ENCODE measurements at regions not wholly inside any gene's neighbourhood (a gene's known extent, or its start where the extent isn't known, plus 50 kb on each side); places are given as distances from the start of the nearest gene placed in this dataset.
"Not testable (repeated sequence)": the region's sequence is repeated elsewhere in the genome, so short reads cannot be mapped to it uniquely, and the experiment has no call there.

DNA sequence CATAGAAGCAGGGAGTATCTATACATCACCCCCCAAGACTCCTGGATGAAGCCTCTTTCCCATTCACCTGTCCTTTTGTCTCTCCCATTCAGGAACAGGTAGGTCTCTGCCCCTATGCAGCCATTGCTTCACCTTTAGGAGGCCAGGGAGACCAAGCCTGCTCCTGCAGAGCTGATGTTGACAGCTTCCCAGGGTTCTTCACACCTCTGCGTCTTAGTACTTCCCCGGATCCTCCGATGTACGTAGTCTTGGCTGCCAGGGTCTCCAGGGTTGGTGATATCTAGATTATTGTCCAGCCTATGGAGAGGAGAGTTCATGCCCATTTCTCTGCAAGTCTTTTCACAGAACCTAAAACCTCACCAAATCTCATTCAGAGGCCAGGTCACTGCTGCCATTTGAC lies 365.7 kb upstream of the KLF6 start:
- CTCF ChIA-PET = no interaction called here
- no TSS peak for BruUV-seq (replicated peaks)
- H3K36me3 Mint-ChIP-seq (ENCODE audit: insufficient read depth, unreplicated experiment) = peaks cover 4% of the 10 kb centered on the region
- no peaks in the 10 kb centered on the region for H3K4me1 Mint-ChIP-seq (ENCODE audit: insufficient read depth, unreplicated experiment)
- TF ChIP-seq, protein P1, sequence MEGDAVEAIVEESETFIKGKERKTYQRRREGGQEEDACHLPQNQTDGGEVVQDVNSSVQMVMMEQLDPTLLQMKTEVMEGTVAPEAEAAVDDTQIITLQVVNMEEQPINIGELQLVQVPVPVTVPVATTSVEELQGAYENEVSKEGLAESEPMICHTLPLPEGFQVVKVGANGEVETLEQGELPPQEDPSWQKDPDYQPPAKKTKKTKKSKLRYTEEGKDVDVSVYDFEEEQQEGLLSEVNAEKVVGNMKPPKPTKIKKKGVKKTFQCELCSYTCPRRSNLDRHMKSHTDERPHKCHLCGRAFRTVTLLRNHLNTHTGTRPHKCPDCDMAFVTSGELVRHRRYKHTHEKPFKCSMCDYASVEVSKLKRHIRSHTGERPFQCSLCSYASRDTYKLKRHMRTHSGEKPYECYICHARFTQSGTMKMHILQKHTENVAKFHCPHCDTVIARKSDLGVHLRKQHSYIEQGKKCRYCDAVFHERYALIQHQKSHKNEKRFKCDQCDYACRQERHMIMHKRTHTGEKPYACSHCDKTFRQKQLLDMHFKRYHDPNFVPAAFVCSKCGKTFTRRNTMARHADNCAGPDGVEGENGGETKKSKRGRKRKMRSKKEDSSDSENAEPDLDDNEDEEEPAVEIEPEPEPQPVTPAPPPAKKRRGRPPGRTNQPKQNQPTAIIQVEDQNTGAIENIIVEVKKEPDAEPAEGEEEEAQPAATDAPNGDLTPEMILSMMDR (IDR thresholded peaks at IDR 0.05; ENCODE audit: unreplicated experiment) = no peak
- no peak overlapping the region for H3K27ac Mint-ChIP-seq (ENCODE audit: low read depth, unreplicated experiment)
- intact Hi-C loops (cut with micrococcal nuclease) = no loop called here
- H3K27me3 Mint-ChIP-seq (ENCODE audit: insufficient read depth, unreplicated experiment) = no peaks in the 10 kb centered on the region
- no peak overlapping the region for H3K4me3 Mint-ChIP-seq (ENCODE audit: unreplicated experiment)
- DNase-seq (ENCODE audit: unreplicated experiment) = no peak
- H3K9me3 Mint-ChIP-seq (ENCODE audit: unreplicated experiment) = no peaks in the 10 kb centered on the region
- POLR2A ChIA-PET = no interaction called here

DNA sequence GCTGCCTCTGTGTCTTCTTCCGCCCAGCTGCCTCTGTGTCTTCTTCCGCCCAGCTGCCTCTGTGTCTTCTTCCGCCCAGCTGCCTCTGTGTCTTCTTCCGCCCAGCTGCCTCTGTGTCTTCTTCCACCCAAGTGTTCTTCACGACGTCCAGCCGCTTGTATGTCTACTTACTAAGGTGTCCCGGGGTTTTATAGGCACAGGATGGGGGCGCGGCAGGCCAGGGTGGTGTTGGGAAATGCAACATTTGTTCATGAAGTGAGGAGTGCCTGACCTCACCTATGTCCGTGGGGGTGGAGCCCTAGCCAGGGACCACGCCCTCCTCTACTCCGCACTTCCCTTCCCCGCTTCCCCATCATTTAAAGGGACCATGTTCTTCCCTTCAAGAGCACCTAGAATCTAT lies 364.5 kb upstream of the KLF6 start:
- CTCF ChIA-PET; H3K4me1 Mint-ChIP-seq (ENCODE audit: insufficient read depth, unreplicated experiment); POLR2A ChIA-PET; BruUV-seq (replicated peaks); H3K9me3 Mint-ChIP-seq (ENCODE audit: unreplicated experiment); intact Hi-C loops (cut with micrococcal nuclease); H3K27me3 Mint-ChIP-seq (ENCODE audit: insufficient read depth, unreplicated experiment); H3K4me3 Mint-ChIP-seq (ENCODE audit: unreplicated experiment); H3K36me3 Mint-ChIP-seq (ENCODE audit: insufficient read depth, unreplicated experiment); H3K27ac Mint-ChIP-seq (ENCODE audit: low read depth, unreplicated experiment); DNase-seq (ENCODE audit: unreplicated experiment): not testable (repeated sequence)

DNA sequence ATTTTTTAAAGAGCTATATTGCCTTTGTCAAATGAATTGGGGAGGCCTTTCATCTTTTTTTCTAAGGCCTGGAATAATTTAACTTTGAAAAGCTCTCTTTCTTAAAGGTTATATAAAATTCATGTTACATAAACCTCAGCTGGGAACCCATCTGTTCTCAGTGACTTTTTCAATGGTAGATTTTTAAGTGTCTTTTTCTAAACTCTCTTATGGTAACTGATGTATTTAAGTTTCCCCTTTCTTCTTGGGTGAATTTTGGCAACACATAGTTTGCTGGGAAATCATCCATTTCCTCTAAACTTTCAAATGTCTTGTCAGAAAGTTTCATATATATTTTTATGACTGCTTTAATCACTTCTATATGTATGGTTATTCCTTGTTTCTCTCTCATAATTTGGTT lies 362.2 kb upstream of the KLF6 start:
- H3K27me3 Mint-ChIP-seq (ENCODE audit: insufficient read depth, unreplicated experiment) = no peaks in the 10 kb centered on the region
- intact Hi-C loops (cut with micrococcal nuclease) = no loop called here
- H3K27ac Mint-ChIP-seq (ENCODE audit: low read depth, unreplicated experiment) = no peak overlapping the region
- BruUV-seq (replicated peaks) = no TSS peak
- H3K9me3 Mint-ChIP-seq (ENCODE audit: unreplicated experiment) = no peaks in the 10 kb centered on the region
- ChIA-PET POLR2A (interaction anchor here (0.6 to 0.9 kb wide), 2 partner anchors 16 to 959 kb away, joined by 3 read pairs; no protein-coding TSS in a partner anchor), CTCF (no interaction called here)
- H3K4me3 Mint-ChIP-seq (ENCODE audit: unreplicated experiment) = no peak overlapping the region
- TF ChIP-seq, protein P1 (IDR thresholded peaks at IDR 0.05; ENCODE audit: unreplicated experiment) = no peak
- peaks cover 10% of the 10 kb centered on the region for H3K4me1 Mint-ChIP-seq (ENCODE audit: insufficient read depth, unreplicated experiment)
- peaks cover 4% of the 10 kb centered on the region for H3K36me3 Mint-ChIP-seq (ENCODE audit: insufficient read depth, unreplicated experiment)
- no peak for DNase-seq (ENCODE audit: unreplicated experiment)

DNA sequence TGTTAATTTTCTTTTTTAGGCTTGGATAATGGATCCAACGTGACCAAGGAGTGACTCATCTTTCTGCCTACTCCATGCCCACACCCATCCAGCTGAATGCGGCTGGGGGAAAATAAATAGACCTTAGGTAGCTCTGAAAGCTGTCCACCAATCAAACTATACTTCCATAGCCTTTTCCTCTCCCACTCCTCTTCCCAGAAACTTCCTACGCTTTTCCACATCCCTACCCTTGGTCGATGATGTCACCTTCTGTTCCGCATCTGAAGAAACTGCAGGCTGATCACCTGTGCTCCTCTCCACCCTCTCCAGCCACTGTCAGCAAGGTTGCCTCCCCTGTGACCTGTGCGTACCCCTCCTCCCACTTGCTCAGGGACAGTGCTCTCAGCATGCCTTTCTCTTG lies 359.8 kb upstream of the KLF6 start:
- Mint-ChIP-seq H3K4me1 (ENCODE audit: insufficient read depth, unreplicated experiment) (peaks cover 10% of the 10 kb centered on the region), H3K9me3 (ENCODE audit: unreplicated experiment) (peaks cover 8% of the 10 kb centered on the region), H3K4me3 (ENCODE audit: unreplicated experiment) (no peak overlapping the region), H3K27ac (ENCODE audit: low read depth, unreplicated experiment) (peak overlapping the region; percentile 44), H3K36me3 (ENCODE audit: insufficient read depth, unreplicated experiment) (peaks cover 4% of the 10 kb centered on the region), H3K27me3 (ENCODE audit: insufficient read depth, unreplicated experiment) (no peaks in the 10 kb centered on the region)
- peak; percentile 58 for DNase-seq (ENCODE audit: unreplicated experiment)
- ChIA-PET CTCF (no interaction called here), POLR2A (interaction anchor here (0.6 kb wide), 1 partner anchor 365 kb away, joined by 3 read pairs; no protein-coding TSS in a partner anchor)
- intact Hi-C loops (cut with micrococcal nuclease) = no loop called here
- TF ChIP-seq, protein P1 (IDR thresholded peaks at IDR 0.05; ENCODE audit: unreplicated experiment) = no peak
- BruUV-seq (replicated peaks) = no TSS peak

DNA sequence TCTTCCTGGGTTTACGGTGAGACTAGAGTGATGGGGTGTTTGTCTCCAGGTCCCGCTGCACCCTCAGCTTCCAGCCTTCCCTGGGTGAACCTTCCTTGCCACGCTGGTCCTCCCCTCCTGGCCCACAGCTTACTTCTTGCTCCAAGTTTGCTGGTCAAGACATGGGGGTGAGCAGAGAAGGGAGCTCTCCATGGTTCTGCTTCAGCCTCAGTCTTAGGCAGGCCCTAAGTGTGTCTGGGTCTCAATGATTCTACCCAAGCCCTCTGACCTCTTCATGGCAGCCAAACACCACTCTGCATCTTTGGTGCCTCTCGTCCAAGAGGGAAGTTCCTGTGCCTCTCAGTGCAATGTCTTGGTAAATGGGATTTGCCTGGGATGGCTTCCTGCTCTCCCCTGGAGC lies 356.5 kb upstream of the KLF6 start:
- intact Hi-C loops (cut with micrococcal nuclease) = no loop called here
- DNase-seq (ENCODE audit: unreplicated experiment) = peak; percentile 33
- H3K4me3 Mint-ChIP-seq (ENCODE audit: unreplicated experiment) = no peak overlapping the region
- H3K27me3 Mint-ChIP-seq (ENCODE audit: insufficient read depth, unreplicated experiment) = no peaks in the 10 kb centered on the region
- no TSS peak for BruUV-seq (replicated peaks)
- H3K36me3 Mint-ChIP-seq (ENCODE audit: insufficient read depth, unreplicated experiment) = peaks cover 4% of the 10 kb centered on the region
- H3K9me3 Mint-ChIP-seq (ENCODE audit: unreplicated experiment) = peaks cover 8% of the 10 kb centered on the region
- TF ChIP-seq, protein P1 (IDR thresholded peaks at IDR 0.05; ENCODE audit: unreplicated experiment) = no peak
- POLR2A ChIA-PET = no interaction called here
- CTCF ChIA-PET = interaction anchor here (0.6 kb wide), 1 partner anchor 79 kb away, joined by 3 read pairs; no protein-coding TSS in a partner anchor
- H3K4me1 Mint-ChIP-seq (ENCODE audit: insufficient read depth, unreplicated experiment) = peaks cover 10% of the 10 kb centered on the region
- H3K27ac Mint-ChIP-seq (ENCODE audit: low read depth, unreplicated experiment) = no peak overlapping the region
